NCI-H82 treated with DMSO at 0.1 percent for 48 hours (cell line): ENCODE measurements at regions not wholly inside any gene's neighbourhood (a gene's known extent, or its start where the extent isn't known, plus 50 kb on each side); places are given as distances from the start of the nearest gene placed in this dataset.

Experiments
- DNase-seq: peaks from one replicate; lab custom pipeline; 2025; ENCODE audit not compliant: unreplicated experiment; lab: John Stamatoyannopoulos, UW

DNA sequence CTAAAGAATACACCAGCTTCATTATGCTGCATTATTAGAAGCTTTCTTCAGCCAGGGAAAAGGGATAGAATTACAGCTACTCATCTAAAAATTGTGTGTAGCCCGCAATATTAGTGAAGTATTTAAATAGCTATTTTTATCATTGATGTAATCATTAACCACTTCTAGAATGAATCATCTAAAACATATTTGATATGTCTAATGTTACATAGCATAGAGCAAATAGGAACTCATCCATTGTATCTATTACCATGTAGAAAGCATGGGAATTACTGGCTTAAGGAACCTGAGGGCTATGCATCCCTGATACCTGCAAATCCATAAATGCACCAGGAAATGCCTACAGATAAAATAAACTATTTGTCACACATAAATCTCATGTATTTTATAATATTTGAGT is 54.5 kb upstream of the VGLL3 start:
- DNase-seq: no peak

- DNase-seq: no peak
These were observed 53.9 kb upstream of the VGLL3 start for GRCh38 chr3:87044846-87045245.

DNA sequence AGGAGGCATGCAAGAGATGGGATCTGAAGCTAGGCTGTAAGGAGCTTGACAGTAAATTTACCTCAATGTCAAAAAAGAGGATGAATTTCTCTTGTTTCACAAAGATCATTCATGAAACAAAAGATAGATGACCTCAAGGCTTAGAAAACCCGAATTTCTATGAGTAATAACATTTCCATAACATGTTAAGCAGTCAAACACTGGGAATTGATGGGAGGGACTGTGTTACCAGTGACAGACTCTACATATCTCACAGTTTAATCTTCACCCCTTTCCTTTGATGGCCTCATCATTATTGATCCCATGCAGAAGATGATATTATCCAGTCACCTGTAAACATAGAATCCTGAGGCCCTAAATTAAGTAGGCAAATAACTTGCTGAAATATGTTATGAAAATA is 53.5 kb upstream of the VGLL3 start:
- DNase-seq: no peak

DNA sequence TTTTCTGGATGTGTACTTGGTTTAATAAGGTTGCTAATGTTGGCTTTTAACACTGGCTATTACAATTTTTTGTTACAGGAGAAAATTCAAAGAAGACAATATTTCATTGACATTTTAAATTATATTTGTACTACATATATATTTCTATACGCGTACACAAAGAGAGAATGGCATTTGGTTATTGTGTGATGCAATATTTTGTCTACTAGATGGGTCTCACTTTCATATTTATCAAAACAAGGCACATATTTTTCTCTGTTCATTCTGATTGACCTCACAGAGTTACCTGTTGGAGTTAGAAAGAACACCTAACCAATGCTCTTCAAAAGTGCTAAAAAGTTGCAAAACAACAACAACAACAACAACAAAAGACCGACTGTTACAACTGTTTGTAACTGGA is 50.2 kb upstream of the VGLL3 start:
- DNase-seq: no peak
